Thyroid gland (tissue), 4 donors: ENCODE measurements at regions not wholly inside any gene's neighbourhood (a gene's known extent, or its start where the extent isn't known, plus 50 kb on each side); places are given as distances from the start of the nearest gene placed in this dataset.

Experiments
- POLR2A ChIP-seq, 2 donors: fragments of 450-650 bp; IDR thresholded peaks; one replicate each; pipeline ENCODE4 v1.6.1; 2017; ENCODE audit warnings: antibody characterized with exemption in 2 of 2, mild to moderate bottlenecking in 2 of 2, moderate library complexity in 1 of 2
- TF ChIP-seq, protein P1 (sequence below), 6 experiments: fragments of 200-600 bp in 3 of 6; fragments of 450-650 bp in 3 of 6; sonication (generic) in 3 of 6; IDR thresholded peaks; one replicate each; pipeline ENCODE4 v1.5.1; 2016 to 2019; ENCODE audit warnings: antibody characterized with exemption in 6 of 6, mild to moderate bottlenecking in 2 of 6, inconsistent platforms in 1 of 6, moderate library complexity in 1 of 6

- TF ChIP-seq POLR2A (IDR thresholded peaks at IDR 0.05): no peak
- TF ChIP-seq, protein P1, sequence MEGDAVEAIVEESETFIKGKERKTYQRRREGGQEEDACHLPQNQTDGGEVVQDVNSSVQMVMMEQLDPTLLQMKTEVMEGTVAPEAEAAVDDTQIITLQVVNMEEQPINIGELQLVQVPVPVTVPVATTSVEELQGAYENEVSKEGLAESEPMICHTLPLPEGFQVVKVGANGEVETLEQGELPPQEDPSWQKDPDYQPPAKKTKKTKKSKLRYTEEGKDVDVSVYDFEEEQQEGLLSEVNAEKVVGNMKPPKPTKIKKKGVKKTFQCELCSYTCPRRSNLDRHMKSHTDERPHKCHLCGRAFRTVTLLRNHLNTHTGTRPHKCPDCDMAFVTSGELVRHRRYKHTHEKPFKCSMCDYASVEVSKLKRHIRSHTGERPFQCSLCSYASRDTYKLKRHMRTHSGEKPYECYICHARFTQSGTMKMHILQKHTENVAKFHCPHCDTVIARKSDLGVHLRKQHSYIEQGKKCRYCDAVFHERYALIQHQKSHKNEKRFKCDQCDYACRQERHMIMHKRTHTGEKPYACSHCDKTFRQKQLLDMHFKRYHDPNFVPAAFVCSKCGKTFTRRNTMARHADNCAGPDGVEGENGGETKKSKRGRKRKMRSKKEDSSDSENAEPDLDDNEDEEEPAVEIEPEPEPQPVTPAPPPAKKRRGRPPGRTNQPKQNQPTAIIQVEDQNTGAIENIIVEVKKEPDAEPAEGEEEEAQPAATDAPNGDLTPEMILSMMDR (IDR thresholded peaks at IDR 0.05): no peak
These were observed 77.1 kb upstream of the RASEF start for GRCh38 chr9:83140061-83140460.
